Activated CD4-positive, alpha-beta T cell treated with anti-CD3 and anti-CD28 coated beads, Interleukin-2, amount 50 U/mL, for 4 hours (primary cell): ENCODE measurements at regions not wholly inside any gene's neighbourhood (a gene's known extent, or its start where the extent isn't known, plus 50 kb on each side); places are given as distances from the start of the nearest gene placed in this dataset.

ENCODE experiments used
- DNase-seq, 2 experiments: peaks; one replicate each; pipeline ENCODE4 v3.0.0-alpha.2; 2020

GRCh38 chr14:61627612-61628011, 67.7 kb upstream of the HIF1A start:
- DNase-seq: no peak

- no peak for DNase-seq
Measured at GRCh38 chr14:61628016-61628725, 67.1 kb upstream of the HIF1A start.

- no peak for DNase-seq
Measured at GRCh38 chr14:61630399-61631044, 64.8 kb upstream of the HIF1A start.

GRCh38 chr14:61631045-61631687, 64.1 kb upstream of the HIF1A start:
- DNase-seq: no peak

- no peak for DNase-seq
Measured at GRCh38 chr14:61632401-61632800, 62.9 kb upstream of the HIF1A start.

- no peak for DNase-seq
Measured at GRCh38 chr14:61632807-61633206, 62.5 kb upstream of the HIF1A start.

GRCh38 chr14:61636291-61636690, 59.0 kb upstream of the HIF1A start:
- DNase-seq: no peak

GRCh38 chr14:61636779-61637178, 58.5 kb upstream of the HIF1A start:
- DNase-seq: no peak

- DNase-seq: no peak
Measured at GRCh38 chr14:61638595-61639387, 56.5 kb upstream of the HIF1A start.

- DNase-seq: no peak
Measured at GRCh38 chr14:61640158-61641136, 54.9 kb upstream of the HIF1A start.

- no peak for DNase-seq
Measured at GRCh38 chr14:61641914-61642613, 53.2 kb upstream of the HIF1A start.

GRCh38 chr14:61642614-61642982, 52.7 kb upstream of the HIF1A start:
- DNase-seq: no peak

GRCh38 chr14:61643555-61643954, 51.8 kb upstream of the HIF1A start:
- DNase-seq: no peak

GRCh38 chr14:61644175-61644574, 51.1 kb upstream of the HIF1A start:
- no peak for DNase-seq

GRCh38 chr14:61644834-61645233, 50.5 kb upstream of the HIF1A start:
- no peak for DNase-seq

- DNase-seq: no peak
Measured at GRCh38 chr14:61645247-61645646, 50.1 kb upstream of the HIF1A start.
